ENCODE measurements at regions not wholly inside any gene's neighbourhood (a gene's known extent, or its start where the extent isn't known, plus 50 kb on each side); places are given as distances from the start of the nearest gene placed in this dataset.

GRCh38 chr5:2611659-2612058 is 139.8 kb downstream of the IRX2 start:
- no peak for TF ChIP-seq CTCF (IDR thresholded peaks at IDR 0.05; ENCODE audit: extremely low read depth, missing control alignments)
- DNase-seq (ENCODE audit: low spot score) = no peak

DNA sequence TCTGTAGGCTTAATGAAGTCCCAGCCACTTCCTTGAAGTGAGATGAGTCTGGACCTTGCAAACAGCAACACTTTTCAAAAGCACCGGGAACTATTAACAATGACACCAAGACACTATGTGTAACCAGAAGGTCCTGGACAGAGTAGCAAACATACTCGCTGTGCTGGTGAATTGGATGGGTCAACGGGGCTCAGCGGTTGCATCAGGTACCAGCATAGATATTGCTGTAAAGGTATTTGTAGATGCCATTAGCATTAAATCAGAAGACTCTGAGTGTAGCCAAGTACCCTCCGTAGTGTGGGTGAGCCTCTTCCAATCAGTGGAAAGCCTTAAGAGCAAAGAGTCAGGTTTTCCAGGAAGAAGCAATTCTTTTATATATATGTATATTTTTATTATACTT is 140.5 kb downstream of the IRX2 start:
- no peak for DNase-seq (ENCODE audit: low spot score)
- TF ChIP-seq CTCF (IDR thresholded peaks at IDR 0.05; ENCODE audit: extremely low read depth, missing control alignments) = no peak

DNA sequence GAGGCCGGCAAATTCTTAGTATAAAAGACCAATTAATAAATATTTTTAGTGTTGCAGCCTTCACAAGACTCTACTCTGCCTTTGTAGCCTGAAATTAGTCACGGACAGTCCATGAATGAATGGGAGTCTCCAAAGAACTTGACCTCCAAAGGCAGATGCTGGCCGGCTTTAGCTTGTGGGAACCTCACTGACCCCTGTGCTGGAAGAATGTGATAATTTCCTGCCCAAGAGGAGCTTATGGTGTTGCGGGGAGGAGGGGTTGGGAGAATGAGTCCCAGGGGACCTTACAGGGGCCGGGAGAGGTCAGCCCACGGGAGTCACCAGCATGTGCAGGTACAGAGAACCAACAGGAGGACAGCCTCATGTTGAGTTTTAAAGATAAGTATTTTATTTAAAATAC is 143.1 kb downstream of the IRX2 start:
- no peak for TF ChIP-seq CTCF (IDR thresholded peaks at IDR 0.05; ENCODE audit: extremely low read depth, missing control alignments)
- DNase-seq (ENCODE audit: low spot score) = no peak

DNA sequence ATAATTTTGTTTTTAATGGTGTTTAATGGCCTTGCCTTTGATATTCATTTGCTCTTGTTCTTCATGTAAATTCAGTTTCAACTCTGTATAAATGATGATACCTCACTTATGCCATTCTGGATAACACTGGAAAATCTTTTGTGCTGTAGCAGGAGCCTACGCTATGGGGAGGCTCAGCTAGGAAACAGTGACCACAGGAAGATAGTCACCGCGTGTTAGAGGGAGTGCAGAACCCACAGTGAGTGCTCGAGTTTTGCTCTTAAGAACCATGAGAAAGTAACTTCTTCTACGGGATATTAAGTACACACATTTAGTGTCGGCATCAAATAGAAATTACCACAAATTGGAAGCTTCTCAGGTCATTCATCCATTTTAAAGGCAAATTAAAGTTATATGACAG is 143.9 kb downstream of the IRX2 start:
- no peak for TF ChIP-seq CTCF (IDR thresholded peaks at IDR 0.05; ENCODE audit: extremely low read depth, missing control alignments)
- DNase-seq (ENCODE audit: low spot score) = no peak

DNA sequence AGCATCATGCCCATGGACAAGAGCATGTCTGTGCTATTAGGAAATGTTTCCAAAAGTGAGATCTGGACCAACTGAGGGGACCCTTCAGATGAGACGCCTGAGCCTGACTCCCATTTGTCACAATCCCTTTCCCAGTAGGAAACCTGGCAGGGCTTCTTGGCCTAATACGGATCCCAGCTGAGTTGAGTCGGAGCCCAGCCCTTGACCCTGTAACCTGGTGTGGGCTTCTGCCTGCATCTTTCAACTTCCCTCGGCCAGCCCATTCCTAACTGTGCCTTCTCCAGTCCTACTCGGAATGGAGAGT is 148.3 kb downstream of the IRX2 start:
- no peak for TF ChIP-seq CTCF (IDR thresholded peaks at IDR 0.05; ENCODE audit: extremely low read depth, missing control alignments)
- no peak for DNase-seq (ENCODE audit: low spot score)

GRCh38 chr5:2602451-2603271 is 148.8 kb downstream of the IRX2 start:
- TF ChIP-seq CTCF (IDR thresholded peaks at IDR 0.05; ENCODE audit: extremely low read depth, missing control alignments) = no peak
- no peak for DNase-seq (ENCODE audit: low spot score)

GRCh38 chr5:2598503-2598902 is 153.0 kb downstream of the IRX2 start:
- TF ChIP-seq CTCF (IDR thresholded peaks at IDR 0.05; ENCODE audit: extremely low read depth, missing control alignments) = no peak
- no peak for DNase-seq (ENCODE audit: low spot score)

Data from GM20000 (cell line).